Common myeloid progenitor, CD34-positive (primary cell): ENCODE measurements at regions not wholly inside any gene's neighbourhood (a gene's known extent, or its start where the extent isn't known, plus 50 kb on each side); places are given as distances from the start of the nearest gene placed in this dataset.
"Not testable (repeated sequence)": the region's sequence is repeated elsewhere in the genome, so short reads cannot be mapped to it uniquely, and the experiment has no call there.

Source experiments
- CTCF ChIA-PET: fragments of 350-600 bp; sonication (Branson Sonifier 250); formaldehyde crosslinking; loops from one replicate; lab custom pipeline; 2021; ENCODE audit warnings: antibody characterized with exemption; lab: Charles Lee
- POLR2A ChIA-PET: fragments of 350-600 bp; sonication (Branson Sonifier 250); formaldehyde crosslinking; loops from one replicate; lab custom pipeline; 2021; ENCODE audit warnings: antibody characterized with exemption; lab: Charles Lee
- DNase-seq, 3 donors: peaks; one replicate each; pipeline versions ENCODE4 v3.0.0 to v3.0.0-alpha.2; 2013
- H3K27ac ChIP-seq, 2 experiments: 1 replicate in 1 of 2; 2 replicates in 1 of 2; pipeline ENCODE4 v1.7.0; 2013; ENCODE audit warnings: inconsistent platforms in 2 of 2, low read length in 2 of 2, mild to moderate bottlenecking in 2 of 2, low read depth in 1 of 2, moderate library complexity in 1 of 2; ENCODE audit not compliant: severe bottlenecking in 2 of 2, insufficient read depth in 1 of 2, poor library complexity in 1 of 2
- H3K27me3 ChIP-seq, 5 experiments: replicated peaks in 2 of 5; 1 replicate in 3 of 5; 2 replicates in 2 of 5; pipeline versions ENCODE4 v1.6.1 to v1.7.0; 2013; ENCODE audit warnings: low read length in 4 of 5, mild to moderate bottlenecking in 2 of 5, moderate library complexity in 2 of 5, inconsistent platforms in 1 of 5; ENCODE audit not compliant: insufficient read depth in 5 of 5, control insufficient read depth in 4 of 5
- H3K36me3 ChIP-seq, 4 experiments: 1 replicate in 2 of 4; 2 replicates in 2 of 4; pipeline versions ENCODE4 v1.6.1 to v1.7.0; 2013; ENCODE audit warnings: low read length in 3 of 4, control low read depth in 1 of 4, mild to moderate bottlenecking in 1 of 4; ENCODE audit not compliant: control insufficient read depth in 4 of 4, insufficient read depth in 4 of 4
- H3K4me1 ChIP-seq, 4 experiments: 1 replicate in 3 of 4; 2 replicates in 1 of 4; pipeline versions ENCODE4 v1.6.1 to v1.7.1; 2013; ENCODE audit warnings: low read length in 3 of 4, mild to moderate bottlenecking in 3 of 4, control low read depth in 1 of 4, inconsistent platforms in 1 of 4, moderate library complexity in 1 of 4; ENCODE audit not compliant: control insufficient read depth in 4 of 4, insufficient read depth in 4 of 4; ENCODE audit errors: control extremely low read depth in 1 of 4
- H3K4me3 ChIP-seq, 7 experiments: 1 replicate in 4 of 7; 2 replicates in 3 of 7; pipeline versions ENCODE4 v1.5.1 to v1.7.0; 2013; ENCODE audit warnings: mild to moderate bottlenecking in 7 of 7, low read length in 6 of 7, moderate library complexity in 6 of 7, inconsistent platforms in 2 of 7, low read depth in 2 of 7, control low read depth in 1 of 7; ENCODE audit not compliant: insufficient read depth in 4 of 7, control insufficient read depth in 1 of 7; ENCODE audit errors: extremely low read depth in 1 of 7
- H3K9me3 ChIP-seq, 5 experiments: 1 replicate in 4 of 5; 2 replicates in 1 of 5; pipeline versions ENCODE4 v1.6.1 to v1.7.1; 2013; ENCODE audit warnings: low read length in 4 of 5, mild to moderate bottlenecking in 2 of 5, inconsistent platforms in 1 of 5, low read depth in 1 of 5, moderate library complexity in 1 of 5; ENCODE audit not compliant: control insufficient read depth in 4 of 5, insufficient read depth in 2 of 5; ENCODE audit errors: control extremely low read depth in 1 of 5
- WGBS: methylation state at CpG from one replicate; pipeline ENCODE4 v1.1.5; 2013; ENCODE audit not compliant: insufficient coverage; 5-methylcytosine and 5-hydroxymethylcytosine counted together

DNA sequence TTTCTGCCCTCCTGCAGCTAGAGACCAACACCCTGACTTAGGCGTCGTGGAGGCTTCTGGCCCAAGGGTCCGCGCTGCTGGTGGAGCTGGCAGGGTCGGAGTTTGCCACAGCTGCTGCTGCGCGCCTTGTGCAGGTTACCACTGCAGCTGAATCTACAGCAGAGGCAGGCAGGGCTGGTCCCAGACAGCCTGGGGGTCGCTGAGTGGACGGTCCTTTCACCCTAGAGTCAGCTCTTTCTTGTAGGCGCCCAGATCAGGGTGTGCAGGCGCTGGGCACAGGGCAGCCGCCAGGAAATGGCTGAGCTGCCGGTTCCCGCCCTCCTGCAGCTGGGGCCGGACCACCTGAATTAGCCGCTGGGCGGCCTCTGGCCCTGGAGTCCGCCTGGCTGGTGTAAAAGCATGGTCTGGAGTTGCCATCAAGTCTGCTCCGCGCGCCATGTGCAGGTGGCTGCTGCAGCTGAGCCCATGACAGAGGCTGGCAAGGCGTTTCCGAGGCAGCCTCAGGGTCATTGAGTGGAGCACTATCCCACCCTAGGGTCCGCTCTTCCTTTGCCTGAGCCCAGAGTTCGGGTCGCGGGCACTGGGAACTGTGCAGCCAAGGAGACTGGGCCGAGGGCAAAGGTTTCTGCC, 144.3 kb downstream of the CCDC74A start:
- H3K36me3 ChIP-seq, POLR2A ChIA-PET, H3K9me3 ChIP-seq, DNase-seq, H3K27ac ChIP-seq: not testable (repeated sequence)
- Histone ChIP-seq H3K4me1 (peaks cover 0 to 18% (median 15%) of the 10 kb centered on the region in 4 experiments), H3K27me3 (peaks cover 2 to 38% (median 8%) of the 10 kb centered on the region in 5 experiments), H3K4me3 (peak overlapping the region in 1 of 7 experiments; percentile 26)
- CTCF ChIA-PET = interaction anchor here (0.6 to 3.2 kb wide), 6 partner anchors 10 to 725 kb away, joined by 3 to 25 read pairs (median 12); no protein-coding TSS in a partner anchor
- WGBS = 75% methylated on average over 24 of the region's 28 CpGs

DNA sequence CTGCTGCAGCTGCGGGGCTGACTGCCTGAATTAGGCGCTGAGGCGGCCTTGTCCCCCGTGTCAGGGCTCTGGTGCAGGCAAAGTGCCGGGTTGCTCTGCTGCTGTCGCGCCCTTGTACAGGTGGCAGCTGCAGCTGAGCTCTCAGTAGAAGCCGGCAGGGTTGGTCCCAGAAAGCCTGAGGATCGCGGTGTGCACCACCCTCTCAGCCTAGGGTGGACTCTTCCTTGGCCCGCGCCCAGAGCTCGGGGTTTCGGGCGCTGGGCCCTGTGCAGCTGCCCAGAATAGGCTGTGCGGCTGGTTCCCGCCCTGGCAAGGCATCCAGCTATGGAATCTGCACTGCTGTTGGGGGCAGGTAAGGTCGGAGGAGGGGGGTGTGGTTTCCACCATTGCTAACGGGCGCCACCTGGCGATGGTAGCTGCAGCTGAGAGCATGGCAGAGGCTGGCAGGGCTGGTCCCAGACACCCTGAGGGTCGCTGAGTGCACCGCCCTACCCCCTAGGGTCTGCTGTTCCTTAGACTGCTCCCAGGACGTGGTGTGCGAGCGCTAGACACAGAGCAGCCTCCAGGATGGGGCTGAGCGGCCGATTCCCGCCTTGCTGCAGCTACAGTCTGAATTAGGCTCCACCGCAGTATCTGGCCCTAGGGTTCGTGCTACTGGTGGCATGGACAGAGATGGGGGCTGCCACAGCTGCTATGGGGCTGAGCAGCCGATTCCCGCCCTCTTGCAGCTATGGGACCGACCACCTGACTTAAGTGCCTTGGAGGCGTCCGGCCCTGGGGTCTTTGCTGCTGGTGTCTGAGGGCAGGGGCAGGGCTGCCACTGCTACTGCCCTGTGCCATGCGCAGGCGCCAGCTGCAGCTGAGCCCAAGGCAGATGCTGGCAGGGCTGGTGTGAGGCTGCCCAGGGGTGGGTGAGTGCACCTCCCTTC, 145.0 kb downstream of the CCDC74A start:
- DNase-seq = peak; percentile 49 to 70 (median 68)
- peaks cover 2 to 38% (median 8%) of the 10 kb centered on the region in 5 experiments for H3K27me3 ChIP-seq
- WGBS = 13% methylated on average over 25 of the region's 38 CpGs
- H3K36me3 ChIP-seq, H3K27ac ChIP-seq, POLR2A ChIA-PET, H3K9me3 ChIP-seq: not testable (repeated sequence)
- CTCF ChIA-PET = interaction anchor here (0.9 to 3.2 kb wide), 7 partner anchors 9 to 518 kb away, joined by 3 to 25 read pairs (median 11); no protein-coding TSS in a partner anchor
- H3K4me1 ChIP-seq = peaks cover 0 to 18% (median 15%) of the 10 kb centered on the region in 4 experiments
- H3K4me3 ChIP-seq = peak overlapping the region in 5 of 7 experiments; percentile 42 to 74 (median 51)

DNA sequence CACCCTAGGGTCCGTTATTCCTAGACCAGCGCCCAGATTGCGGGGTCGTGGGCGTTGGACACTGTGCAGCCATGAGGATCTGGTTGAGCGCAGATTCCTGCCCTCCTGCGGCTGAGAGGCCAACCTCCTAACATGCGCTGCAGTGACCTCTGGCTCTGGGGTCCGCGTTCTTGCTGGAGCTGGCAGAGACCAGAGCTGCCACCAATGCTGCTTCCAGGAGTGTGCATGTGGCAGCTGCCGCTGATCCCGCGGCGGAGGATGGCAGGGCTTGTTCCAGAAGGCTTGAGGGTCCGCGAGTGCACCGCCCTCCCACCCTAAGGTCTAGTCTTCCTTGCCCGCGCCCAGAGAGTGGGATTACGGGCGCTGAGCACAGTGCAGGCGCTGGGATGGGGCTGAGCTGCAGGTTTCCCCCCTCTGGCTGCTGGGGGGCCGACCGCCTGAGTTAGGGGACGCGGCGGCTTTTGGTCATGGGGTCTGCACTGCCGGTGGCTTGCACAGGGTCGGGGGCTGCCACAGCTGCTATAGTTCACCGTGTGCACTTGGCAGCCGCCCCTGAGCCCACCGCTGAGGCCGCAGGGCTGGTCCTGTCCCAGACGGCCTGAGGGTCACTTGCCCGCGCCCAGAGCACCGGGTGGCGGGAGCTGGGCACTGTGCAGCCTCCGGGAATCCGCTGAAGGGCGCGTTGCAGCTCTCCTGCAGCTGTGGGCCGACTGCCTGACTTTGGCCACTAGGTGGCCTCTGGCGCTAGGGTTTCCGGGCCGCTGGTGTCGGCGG, 145.9 kb downstream of the CCDC74A start:
- Histone ChIP-seq H3K4me1 (peaks cover 0 to 18% (median 15%) of the 10 kb centered on the region in 4 experiments), H3K27me3 (peaks cover 4 to 38% (median 8%) of the 10 kb centered on the region in 5 experiments), H3K9me3 (peaks cover 0 to 2% (median 0%) of the 10 kb centered on the region in 5 experiments), H3K4me3 (peak overlapping the region in 6 of 7 experiments; percentile 7 to 74 (median 48)), H3K27ac (no peak overlapping the region), H3K36me3 (no peaks in the 10 kb centered on the region)
- peak; percentile 45 to 67 (median 61) for DNase-seq
- ChIA-PET CTCF (interaction anchor here (0.6 to 3.2 kb wide), 9 partner anchors 9 to 614 kb away, joined by 3 to 25 read pairs (median 9); no protein-coding TSS in a partner anchor), POLR2A (no interaction called here)
- WGBS = 5% methylated on average over 32 of the region's 48 CpGs

DNA sequence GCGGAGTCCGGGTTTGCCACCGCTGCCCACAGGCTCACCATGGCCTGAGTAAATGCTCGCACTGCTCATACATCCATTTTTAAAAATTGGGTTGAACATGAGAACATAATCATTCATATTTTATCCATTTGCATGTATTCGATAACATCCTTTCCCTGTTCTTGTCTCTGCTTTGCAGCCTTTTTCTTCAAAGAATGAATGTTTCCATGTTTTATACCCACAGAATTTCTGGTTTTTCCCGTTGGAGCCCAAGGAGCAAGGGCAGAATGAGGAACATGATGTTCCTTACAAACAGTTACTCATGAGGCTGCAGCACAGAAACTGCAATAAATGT, 146.5 kb downstream of the CCDC74A start:
- H3K36me3 ChIP-seq = no peaks in the 10 kb centered on the region
- peaks cover 0 to 18% (median 15%) of the 10 kb centered on the region in 4 experiments for H3K4me1 ChIP-seq
- no peak overlapping the region for H3K27ac ChIP-seq
- H3K27me3 ChIP-seq = peaks cover 4 to 38% (median 8%) of the 10 kb centered on the region in 5 experiments
- ChIA-PET POLR2A (no interaction called here), CTCF (interaction anchor here (0.6 to 3.2 kb wide), 8 partner anchors 8 to 613 kb away, joined by 3 to 25 read pairs (median 10); no protein-coding TSS in a partner anchor)
- H3K9me3 ChIP-seq = no peaks in the 10 kb centered on the region
- H3K4me3 ChIP-seq = peak overlapping the region in 1 of 7 experiments; percentile 51
- no peak for DNase-seq
- WGBS = 4% methylated on average over 4 of the region's 6 CpGs

DNA sequence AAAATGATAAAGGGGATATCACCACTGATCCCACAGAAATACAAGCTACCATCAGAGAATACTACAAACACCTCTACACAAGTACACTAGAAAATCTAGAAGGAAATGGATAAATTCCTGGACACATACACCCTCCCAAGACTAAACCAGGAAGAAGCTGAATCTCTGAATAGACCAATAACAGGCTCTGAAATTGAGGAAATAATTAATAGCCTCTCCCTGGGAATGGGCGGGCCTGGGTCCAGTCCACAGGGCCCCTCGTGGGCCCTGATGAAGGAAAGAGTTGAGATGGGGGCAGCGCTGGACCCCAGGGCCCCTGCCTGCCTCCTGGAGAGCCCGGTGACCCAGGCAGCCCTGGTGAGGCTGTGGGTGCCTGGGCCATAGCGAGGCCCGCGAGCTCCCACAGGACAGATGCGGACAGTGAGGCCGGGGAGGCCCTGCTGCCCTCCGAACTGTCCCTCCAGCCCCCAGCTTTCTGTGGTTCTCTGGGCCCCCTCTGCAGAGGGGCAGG, 154.0 kb downstream of the CCDC74A start:
- Histone ChIP-seq H3K4me3 (peak overlapping the region; percentile 16 to 80 (median 75)), H3K4me1 (peaks cover 0 to 15% (median 8%) of the 10 kb centered on the region in 4 experiments), H3K27ac (peak overlapping the region in 1 of 2 experiments; percentile 71)
- DNase-seq, H3K36me3 ChIP-seq, POLR2A ChIA-PET, H3K27me3 ChIP-seq, H3K9me3 ChIP-seq: not testable (repeated sequence)
- WGBS = 54% methylated on average over 4 of the region's 10 CpGs
- CTCF ChIA-PET = interaction anchor here (1.4 to 2.3 kb wide), 2 partner anchors 9 to 529 kb away, joined by 3 to 13 read pairs; no protein-coding TSS in a partner anchor
